MM.1S (cell line): ENCODE measurements at regions not wholly inside any gene's neighbourhood (a gene's known extent, or its start where the extent isn't known, plus 50 kb on each side); places are given as distances from the start of the nearest gene placed in this dataset.

Experiments used
- CTCF ChIP-seq: fragments of 300-600 bp; sonication (generic); IDR thresholded peaks from 2 replicates; pipeline ENCODE4 v1.5.1; 2016; ENCODE audit warnings: antibody characterized with exemption, low read length, mixed read lengths
- EZH2phosphoT487 ChIP-seq: fragments of 300-600 bp; sonication (generic); IDR thresholded peaks from 2 replicates; pipeline ENCODE4 v1.6.1; 2018; ENCODE audit warnings: antibody characterized with exemption, low read length

DNA sequence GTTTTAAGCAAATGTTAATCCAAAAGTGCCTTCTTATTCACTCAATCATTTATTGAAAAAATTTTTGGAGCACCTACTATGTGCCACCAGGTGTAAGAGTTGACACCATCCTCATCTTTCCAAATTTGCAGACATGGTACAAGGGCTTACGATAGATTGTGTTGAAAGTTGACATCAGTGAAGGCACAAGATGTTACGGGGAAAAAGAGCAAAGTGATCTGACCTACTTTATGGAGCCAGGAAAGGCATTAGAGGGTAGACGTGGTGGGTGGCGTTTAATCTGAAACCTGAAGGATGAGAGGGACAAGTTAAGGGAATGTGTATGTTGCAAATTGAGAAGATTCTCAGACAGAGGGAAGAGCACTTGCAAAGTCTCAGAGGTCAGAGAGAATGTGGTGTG is 167.8 kb upstream of the HAND2 start:
- no peak for TF ChIP-seq CTCF
- no peak for TF ChIP-seq EZH2phosphoT487
